WERI-Rb-1 (cell line): ENCODE measurements at regions not wholly inside any gene's neighbourhood (a gene's known extent, or its start where the extent isn't known, plus 50 kb on each side); places are given as distances from the start of the nearest gene placed in this dataset.

ENCODE experiments used
- DNase-seq: peaks from one replicate; pipeline ENCODE4 v3.0.0-alpha.2; 2020
- H3K27ac ChIP-seq: fragments of 250-450 bp; sonication (Bioruptor Pico); 2 replicates; pipeline ENCODE4 v1.5.1; 2020; ENCODE audit warnings: mild to moderate bottlenecking, moderate library complexity
- H3K27me3 ChIP-seq: fragments of 250-450 bp; sonication (Bioruptor Pico); 2 replicates; pipeline ENCODE4 v1.5.1; 2021; ENCODE audit warnings: mild to moderate bottlenecking, low read depth, moderate library complexity; ENCODE audit not compliant: insufficient read depth, severe bottlenecking
- H3K36me3 ChIP-seq: fragments of 250-450 bp; sonication (Bioruptor Pico); 2 replicates; pipeline ENCODE4 v1.5.1; 2020; ENCODE audit warnings: mild to moderate bottlenecking, moderate library complexity
- H3K4me3 ChIP-seq: 2 replicates; pipeline ENCODE4 v1.5.1; 2011; ENCODE audit warnings: low read depth, mild to moderate bottlenecking, control low read depth, low read length
- H3K9me3 ChIP-seq: fragments of 250-450 bp; sonication (Bioruptor Pico); 2 replicates; pipeline ENCODE4 v1.5.1; 2021; ENCODE audit warnings: mild to moderate bottlenecking, moderate library complexity; ENCODE audit not compliant: severe bottlenecking
- CTCF ChIP-seq: IDR thresholded peaks from 2 replicates; pipeline ENCODE4 v1.5.1; 2011; ENCODE audit warnings: low read depth, mild to moderate bottlenecking, control low read depth, inconsistent platforms, low read length

GRCh38 chr15:38040615-38041014, 106.2 kb downstream of the TMCO5A start:
- Histone ChIP-seq H3K27me3 (no peaks in the 10 kb centered on the region), H3K27ac (no peak overlapping the region), H3K9me3 (no peaks in the 10 kb centered on the region), H3K4me3 (no peak overlapping the region), H3K36me3 (no peaks in the 10 kb centered on the region)
- TF ChIP-seq CTCF = no peak
- no peak for DNase-seq

- no peak for TF ChIP-seq CTCF
- no peak for DNase-seq
- Histone ChIP-seq H3K4me3 (no peak overlapping the region), H3K36me3 (no peaks in the 10 kb centered on the region), H3K9me3 (no peaks in the 10 kb centered on the region), H3K27ac (no peak overlapping the region), H3K27me3 (peaks cover 4% of the 10 kb centered on the region)
Measured at GRCh38 chr15:38041576-38041975, 107.1 kb downstream of the TMCO5A start.

GRCh38 chr15:38042211-38042610, 107.8 kb downstream of the TMCO5A start:
- DNase-seq = no peak
- H3K9me3 ChIP-seq = no peaks in the 10 kb centered on the region
- TF ChIP-seq CTCF = no peak
- no peak overlapping the region for H3K27ac ChIP-seq
- peaks cover 4% of the 10 kb centered on the region for H3K27me3 ChIP-seq
- no peak overlapping the region for H3K4me3 ChIP-seq
- H3K36me3 ChIP-seq = no peaks in the 10 kb centered on the region

- H3K36me3 ChIP-seq = no peaks in the 10 kb centered on the region
- TF ChIP-seq CTCF = no peak
- no peak overlapping the region for H3K27ac ChIP-seq
- DNase-seq = no peak
- H3K27me3 ChIP-seq = peaks cover 4% of the 10 kb centered on the region
- H3K4me3 ChIP-seq = no peak overlapping the region
- H3K9me3 ChIP-seq = no peaks in the 10 kb centered on the region
Measured at GRCh38 chr15:38042707-38043445, 108.4 kb downstream of the TMCO5A start.

- Histone ChIP-seq H3K27me3 (peaks cover 4% of the 10 kb centered on the region), H3K4me3 (no peak overlapping the region), H3K36me3 (no peaks in the 10 kb centered on the region), H3K9me3 (no peaks in the 10 kb centered on the region), H3K27ac (no peak overlapping the region)
- TF ChIP-seq CTCF = no peak
- DNase-seq = no peak
Measured at GRCh38 chr15:38046257-38047051, 112.0 kb downstream of the TMCO5A start.
